Inflammatory macrophage (primary cell): ENCODE measurements at regions not wholly inside any gene's neighbourhood (a gene's known extent, or its start where the extent isn't known, plus 50 kb on each side); places are given as distances from the start of the nearest gene placed in this dataset.

Source experiments
- DNase-seq, 2 donors: peaks; one replicate each; pipeline ENCODE4 v3.0.0-alpha.2; 2020 to 2022

DNA sequence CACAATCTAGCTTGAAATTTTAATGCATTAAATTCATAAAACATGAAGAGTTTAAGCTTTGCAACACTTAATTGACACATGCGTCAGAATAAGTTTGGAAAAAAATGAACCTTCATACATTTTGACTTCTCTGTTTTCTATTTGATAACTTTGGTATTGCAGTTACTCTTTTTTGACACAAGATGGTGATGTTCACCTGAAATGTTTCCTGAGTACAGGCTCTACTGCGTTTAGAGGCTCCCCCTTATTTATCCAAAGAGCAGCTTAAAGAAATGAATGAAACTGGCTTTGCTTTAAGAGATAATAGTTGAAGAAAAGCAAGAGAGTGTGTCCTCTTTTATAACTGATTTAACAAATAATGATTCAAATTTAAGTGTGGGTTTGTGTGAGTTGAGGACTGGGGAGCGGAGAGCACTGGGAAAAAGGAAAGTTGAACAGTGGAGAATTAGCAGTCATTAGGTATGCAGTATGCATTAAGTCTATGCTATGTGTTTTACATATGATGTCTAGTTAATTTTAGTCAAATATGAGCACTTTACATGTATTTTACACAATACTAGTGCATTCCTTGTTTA, 180.6 kb upstream of the NUDT6 start:
- peak; percentile 12 to 54 for DNase-seq

GRCh38 chr4:123104310-123105025, 182.1 kb upstream of the NUDT6 start:
- DNase-seq = no peak

DNA sequence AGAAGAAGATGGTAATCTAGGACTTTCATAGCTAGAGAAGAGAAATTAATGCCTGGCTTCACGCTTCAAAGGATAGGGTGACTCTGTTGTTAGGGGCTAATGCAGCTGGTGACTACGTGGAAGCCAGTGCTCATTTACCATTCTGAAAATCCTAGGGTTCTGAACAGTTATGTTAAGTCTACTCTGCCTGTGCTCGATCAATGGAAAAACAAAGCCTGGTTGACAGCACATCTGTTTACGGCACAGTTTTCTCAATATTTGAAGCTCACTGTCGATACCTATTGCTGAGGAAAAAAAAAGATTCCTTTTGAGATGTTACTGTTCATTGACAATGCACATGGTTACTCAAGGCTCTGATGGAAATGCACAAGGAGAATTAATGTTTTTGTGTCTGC, 182.6 kb upstream of the NUDT6 start:
- no peak for DNase-seq

GRCh38 chr4:123106747-123107146, 184.3 kb upstream of the NUDT6 start:
- DNase-seq = no peak

DNA sequence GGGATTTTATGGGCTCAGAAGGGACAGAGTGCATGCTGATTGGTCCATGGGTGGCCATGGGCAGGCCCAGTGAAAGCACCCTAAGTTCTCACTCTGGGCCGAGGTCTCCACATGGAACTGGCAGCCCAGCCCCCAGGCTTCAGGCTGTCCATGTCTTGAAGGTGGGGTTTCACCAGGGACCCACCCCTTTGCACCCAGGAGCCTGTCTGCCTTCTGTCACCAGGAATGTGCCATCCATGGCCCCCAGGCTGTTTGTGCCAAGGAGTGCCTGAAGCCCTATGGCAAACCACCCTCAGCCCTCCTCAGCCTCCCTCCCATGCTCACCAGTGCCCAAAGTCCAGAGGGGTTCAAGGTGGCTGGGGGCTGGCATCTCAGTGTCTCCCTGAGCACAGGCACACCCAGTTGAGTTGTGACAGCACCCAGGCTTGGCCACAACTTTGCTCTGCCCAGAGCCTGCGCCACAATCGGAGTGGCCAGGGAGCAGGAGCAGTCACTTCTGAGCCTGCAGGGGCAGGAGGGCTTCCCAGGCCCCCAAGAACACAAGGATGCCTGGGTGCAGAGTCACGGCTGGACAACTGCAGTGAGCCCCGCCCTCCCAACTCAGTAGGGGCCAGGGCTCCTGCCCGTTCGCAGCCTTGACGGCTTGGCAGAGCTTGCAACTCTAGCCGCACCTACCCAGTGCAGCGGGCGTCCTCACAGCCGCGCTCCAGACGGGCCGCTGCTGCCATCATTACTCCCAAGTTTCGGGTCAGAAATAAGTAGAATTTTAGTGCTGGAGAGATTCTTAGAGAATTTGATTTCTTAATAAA, 185.3 kb upstream of the NUDT6 start:
- no peak for DNase-seq

DNA sequence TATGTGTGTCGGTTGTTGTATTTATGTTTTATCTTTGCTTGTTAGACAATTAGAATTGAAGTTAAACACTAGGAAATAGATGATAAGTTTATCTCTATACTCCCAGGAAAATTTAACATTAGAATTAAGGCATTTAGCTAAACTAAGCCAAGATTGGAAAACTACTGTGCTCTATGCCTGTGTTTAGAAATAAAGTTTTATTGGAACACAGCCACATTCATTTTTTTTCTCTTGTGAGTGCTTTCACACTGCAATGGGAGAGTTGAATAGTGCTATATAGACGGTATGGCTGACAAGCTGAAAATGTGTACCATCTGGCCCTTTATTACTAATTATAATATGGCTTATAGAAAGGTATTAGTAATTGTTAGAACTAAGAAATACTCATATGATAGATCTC, 186.7 kb upstream of the NUDT6 start:
- DNase-seq = no peak

DNA sequence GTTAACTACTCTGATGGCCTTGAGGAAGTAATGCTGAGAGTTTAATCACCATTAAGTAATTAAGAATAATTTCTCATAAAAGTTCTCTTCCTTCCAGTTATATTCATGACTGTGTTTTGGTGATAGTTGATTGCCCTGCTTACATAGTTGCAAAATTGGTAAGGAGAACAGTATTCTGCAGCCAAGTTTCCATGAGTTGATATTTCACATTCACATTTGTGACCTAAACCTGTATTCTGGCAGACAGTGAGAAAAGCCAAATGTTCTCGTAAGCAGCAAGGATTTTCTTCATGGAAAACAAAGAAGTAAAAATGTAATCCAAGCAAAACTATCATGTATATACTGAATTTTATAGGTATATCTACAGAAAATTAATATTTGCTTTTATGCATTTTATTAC, 187.8 kb upstream of the NUDT6 start:
- DNase-seq = no peak

- no peak for DNase-seq
Observed at GRCh38 chr4:123110685-123111084, 188.3 kb upstream of the NUDT6 start.

- DNase-seq = no peak
Observed at GRCh38 chr4:123113155-123113554, 190.8 kb upstream of the NUDT6 start.

DNA sequence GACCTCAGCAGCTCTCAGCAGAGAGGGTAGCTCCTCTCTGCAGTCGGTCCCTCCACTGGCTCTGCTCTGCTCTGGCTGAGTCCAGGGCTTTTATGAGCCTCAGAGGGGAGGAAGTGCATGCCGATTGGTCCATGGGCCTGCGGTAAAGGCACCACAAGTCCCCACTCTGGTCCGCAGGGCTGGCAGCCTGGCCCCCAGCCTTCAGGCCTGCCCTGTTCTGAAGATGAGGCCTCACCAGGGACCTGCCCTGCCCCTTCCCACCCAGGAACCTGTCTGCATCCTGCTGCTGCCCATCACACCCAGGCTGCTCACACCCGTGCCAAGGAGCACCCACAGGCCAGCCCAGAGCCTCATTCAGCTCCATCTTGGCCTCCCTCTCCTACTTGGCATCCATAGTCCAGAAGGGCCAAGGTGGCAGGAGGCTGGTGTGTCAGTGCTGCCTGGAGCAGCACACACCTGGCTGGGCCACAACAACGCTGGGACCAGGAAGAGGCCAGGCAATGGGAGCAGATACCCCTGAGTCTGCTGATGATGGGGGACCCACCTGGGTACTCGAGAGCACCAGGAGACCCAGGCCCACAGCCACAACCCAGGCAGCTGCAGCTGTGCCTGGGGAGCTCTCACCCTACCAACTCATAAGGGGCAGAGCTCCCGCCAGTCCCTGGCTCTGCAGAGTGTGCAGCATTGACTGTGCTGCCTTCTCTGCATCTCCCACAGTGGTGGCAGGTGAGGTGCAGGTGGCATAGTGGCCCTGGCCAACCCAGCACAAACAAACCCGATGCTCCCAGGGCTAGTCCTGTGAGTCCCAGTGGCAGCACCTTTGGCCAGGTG, 191.9 kb upstream of the NUDT6 start:
- DNase-seq = no peak

DNA sequence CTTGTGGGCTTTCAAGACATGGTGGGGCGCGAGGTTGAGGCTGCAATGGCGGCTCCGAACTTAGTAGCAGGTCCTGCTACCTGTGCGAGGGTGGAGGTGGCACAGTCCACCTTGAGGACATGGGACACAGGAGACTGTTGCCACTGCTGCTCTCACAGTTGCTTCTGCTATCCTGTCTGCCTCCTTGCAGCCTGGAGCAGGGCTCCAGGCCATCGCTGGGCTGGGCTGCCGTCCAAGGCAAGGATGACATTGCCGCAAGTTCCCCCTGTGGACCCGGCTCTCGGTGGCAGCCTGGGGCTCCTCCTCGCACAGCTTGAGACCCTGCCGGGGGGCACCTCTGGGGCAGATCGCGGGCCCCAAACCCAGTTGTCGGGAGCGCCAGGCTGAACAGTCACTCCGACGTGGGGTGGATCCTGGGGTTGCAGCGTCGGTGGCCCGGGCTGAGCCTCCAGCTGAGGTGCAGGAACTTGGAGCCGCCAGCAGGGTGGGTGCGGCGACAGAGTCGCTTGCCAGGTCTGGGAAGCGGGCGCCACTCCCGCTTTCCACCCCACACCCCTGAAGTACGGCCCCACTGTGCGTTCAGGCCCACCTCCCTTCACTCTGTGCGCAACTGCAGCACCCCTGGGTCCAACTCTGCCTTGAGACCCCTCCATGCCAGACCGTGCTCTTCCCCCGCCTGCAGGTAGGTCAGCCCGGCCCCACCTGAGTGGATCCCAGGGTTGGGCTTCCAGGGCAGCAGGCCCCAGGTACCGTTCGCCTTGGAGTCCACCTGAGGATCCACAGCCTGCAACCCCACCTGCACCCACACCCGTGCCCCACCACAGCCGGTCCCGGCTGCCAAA, 192.7 kb upstream of the NUDT6 start:
- no peak for DNase-seq

- no peak for DNase-seq
Observed at GRCh38 chr4:123116412-123116811, 194.0 kb upstream of the NUDT6 start.

- no peak for DNase-seq
Observed at GRCh38 chr4:123120473-123120872, 198.1 kb upstream of the NUDT6 start.

DNA sequence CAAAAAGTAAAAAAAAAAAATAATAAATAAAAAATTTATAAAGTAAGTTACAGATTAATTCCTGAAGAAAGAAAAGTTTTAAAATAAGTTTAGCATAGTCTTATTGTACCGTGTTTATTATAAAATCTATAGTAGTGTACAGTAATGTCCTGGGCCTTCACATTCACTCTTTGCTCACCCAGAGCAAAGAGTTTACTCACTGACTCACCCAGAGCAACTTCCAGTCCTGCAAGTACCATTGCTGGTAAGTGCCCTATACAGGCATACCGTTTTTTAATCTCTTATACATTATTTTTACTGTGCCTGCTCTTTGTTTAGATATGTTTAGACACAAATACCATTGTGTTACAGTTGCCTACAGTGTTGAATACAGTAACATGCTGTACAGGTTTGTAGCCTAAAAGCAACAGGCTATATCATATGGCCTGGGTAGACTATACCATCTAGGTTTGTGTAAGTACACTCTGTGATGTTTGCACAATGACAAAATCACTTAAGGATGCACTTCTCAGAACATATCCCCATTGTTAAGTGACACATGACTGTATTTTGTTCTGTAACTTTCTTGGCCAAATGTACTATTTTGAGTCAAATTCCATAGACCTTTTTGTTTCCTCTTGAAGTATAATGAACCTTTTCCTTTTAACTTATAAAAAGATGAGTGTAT, 199.0 kb upstream of the NUDT6 start:
- no peak for DNase-seq

- DNase-seq = no peak
Observed at GRCh38 chr4:123125477-123125876, 203.1 kb upstream of the NUDT6 start.

GRCh38 chr4:123127218-123127617, 204.8 kb upstream of the NUDT6 start:
- peak in 1 of 2 donors; percentile 6 for DNase-seq

DNA sequence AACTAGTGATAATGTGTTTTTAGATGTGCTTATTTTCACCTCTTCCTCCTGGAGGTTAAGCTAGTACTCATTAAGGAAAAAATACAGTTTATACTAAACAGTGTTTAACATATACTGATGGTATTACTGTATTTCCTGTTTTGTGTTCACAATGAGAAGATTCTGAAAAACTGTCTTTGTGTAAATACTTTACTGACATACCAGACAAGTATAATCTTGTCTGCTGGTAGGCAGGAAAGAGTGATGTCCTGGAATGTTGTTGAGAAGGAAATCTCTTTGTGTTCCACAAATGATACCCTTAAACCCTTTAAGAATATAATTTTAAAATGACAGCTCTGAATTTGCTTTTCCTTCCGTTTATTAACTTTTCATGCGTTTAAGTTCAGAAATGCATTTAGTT, 205.5 kb upstream of the NUDT6 start:
- no peak for DNase-seq

- no peak for DNase-seq
Observed at GRCh38 chr4:123133397-123134050, 211.1 kb upstream of the NUDT6 start.

DNA sequence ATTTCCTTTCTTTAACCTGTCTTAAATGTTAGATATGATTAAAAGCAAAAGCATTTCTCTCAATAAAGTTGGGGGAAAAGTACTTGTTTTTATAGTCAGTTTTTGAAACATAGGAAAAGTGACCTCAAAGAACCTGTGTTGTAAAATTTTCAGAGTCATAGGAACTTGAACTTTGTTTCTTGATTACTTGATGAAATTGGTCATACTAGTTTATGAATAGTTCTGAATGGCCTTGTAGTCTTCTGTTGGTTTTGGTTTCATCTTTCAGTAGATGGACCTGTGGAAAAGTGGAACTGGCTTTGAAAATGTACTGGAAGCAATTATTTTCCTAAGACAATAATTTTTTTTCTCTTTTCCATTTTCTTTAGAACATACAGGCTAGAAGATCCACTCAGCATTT, 222.2 kb upstream of the NUDT6 start:
- no peak for DNase-seq

GRCh38 chr4:123158576-123158975, 236.2 kb upstream of the NUDT6 start:
- no peak for DNase-seq

DNA sequence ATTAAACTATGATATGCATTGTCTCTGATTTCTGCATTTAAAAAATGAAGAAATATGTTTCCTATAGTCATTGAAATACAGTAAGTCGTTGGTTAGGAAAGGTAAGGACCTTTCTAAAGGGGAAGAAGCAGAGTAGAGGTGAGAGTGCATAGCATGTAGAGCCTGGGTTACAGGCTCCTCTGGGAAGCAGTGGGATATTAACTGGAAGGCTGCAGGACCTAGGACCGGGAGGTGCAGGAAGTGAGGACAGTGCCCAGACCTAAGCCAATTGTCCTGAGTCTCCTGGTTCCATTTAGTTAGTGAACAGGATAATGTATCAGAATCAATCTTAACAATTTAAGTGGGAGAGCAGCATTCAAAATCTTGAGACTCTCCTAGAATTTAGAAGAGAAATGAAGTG, 237.1 kb upstream of the NUDT6 start:
- no peak for DNase-seq
